ENCODE measurements at regions not wholly inside any gene's neighbourhood (a gene's known extent, or its start where the extent isn't known, plus 50 kb on each side); places are given as distances from the start of the nearest gene placed in this dataset.

- no peak for TF ChIP-seq POLR2A (IDR thresholded peaks at IDR 0.05)
- no peak for TF ChIP-seq CTCF (IDR thresholded peaks at IDR 0.05)
These were observed 169.0 kb upstream of the ATP2B1 start for GRCh38 chr12:89877671-89878070.
